HL-60/S4 treated with phorbol 12-myristate 13-acetate at 8.2 ng/mL for 4 days and 3 days (cell line): ENCODE measurements at regions not wholly inside any gene's neighbourhood (a gene's known extent, or its start where the extent isn't known, plus 50 kb on each side); places are given as distances from the start of the nearest gene placed in this dataset.

Source experiments
- in situ Hi-C: fragments of 300-500 bp; cut with MboI; formaldehyde crosslinking; loops from 2 replicates; pipeline ENCODE4 v1.15.0; 2022; ENCODE audit warnings: low sequenced_read_pairs

DNA sequence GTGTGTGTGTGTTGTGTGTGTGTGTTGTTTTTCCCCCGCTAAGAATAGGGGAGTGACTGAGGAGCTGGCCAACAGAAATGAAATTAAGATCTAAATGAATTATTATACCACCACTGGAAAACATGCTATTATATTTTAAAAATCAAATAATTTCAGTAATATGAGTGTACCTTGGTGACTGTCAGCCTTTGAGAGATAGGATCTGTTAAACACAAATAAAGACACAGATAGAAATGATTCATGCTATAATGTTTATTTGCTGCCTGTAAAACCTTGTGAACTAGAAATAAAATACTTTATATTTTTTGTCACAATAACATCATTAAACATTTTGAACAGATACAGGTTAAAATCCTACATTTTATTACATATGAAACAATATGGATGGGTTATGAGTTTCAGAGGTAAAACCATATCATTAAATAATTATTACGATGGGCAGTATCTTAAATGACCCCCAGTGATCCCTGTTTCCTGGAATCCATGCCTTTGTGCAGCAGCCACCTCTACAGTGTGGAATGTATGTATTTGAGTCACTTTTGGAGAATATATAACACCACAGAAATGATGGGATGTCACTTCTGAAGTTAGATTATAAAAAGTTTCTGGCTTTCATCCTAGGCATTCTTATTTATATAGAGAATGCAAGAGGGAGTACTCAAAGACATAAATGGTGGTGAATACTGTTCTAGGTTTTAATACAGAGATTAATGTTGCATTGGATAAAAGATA is 617.2 kb downstream of the CDH18 start:
- in situ Hi-C loops, result no loop called here

DNA sequence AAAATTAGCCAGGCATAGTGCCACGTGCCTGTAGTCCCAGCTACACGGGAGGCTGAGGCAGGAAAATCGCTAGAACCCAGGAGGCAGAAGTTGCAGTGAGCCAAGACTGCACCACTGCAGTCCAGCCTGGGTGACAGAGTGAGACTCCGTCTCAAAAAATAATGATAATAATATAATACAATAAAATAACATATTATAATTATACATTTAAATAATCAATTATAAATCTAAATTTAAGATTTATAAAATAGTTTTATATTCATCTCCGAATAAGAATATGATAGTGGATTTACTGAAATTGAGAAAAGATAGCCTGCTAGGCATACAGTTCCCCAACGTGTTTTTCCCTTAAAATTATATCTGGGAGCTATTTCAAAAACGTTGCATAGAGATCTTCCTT is 599.6 kb downstream of the CDH18 start:
- in situ Hi-C loops, result no loop called here

DNA sequence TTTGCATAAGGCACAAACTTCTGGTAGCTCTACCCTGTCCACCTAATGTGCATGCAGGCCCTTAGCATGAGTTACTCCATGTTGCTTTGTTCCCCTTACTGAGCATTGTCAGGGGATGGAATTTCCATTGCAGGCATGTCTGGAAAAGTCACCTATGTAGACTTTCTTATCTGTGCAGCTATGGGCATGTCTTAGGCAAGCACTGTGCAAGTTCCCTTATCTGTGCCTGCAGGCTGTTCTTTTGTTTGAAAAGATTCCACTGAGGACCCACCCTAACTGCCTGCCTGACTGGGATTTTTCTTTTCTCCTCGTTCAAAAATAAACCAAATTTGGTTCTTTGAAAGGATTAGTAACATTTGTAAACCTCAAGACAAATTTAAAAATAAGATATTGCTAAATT is 587.0 kb downstream of the CDH18 start:
- in situ Hi-C loops, result no loop called here

DNA sequence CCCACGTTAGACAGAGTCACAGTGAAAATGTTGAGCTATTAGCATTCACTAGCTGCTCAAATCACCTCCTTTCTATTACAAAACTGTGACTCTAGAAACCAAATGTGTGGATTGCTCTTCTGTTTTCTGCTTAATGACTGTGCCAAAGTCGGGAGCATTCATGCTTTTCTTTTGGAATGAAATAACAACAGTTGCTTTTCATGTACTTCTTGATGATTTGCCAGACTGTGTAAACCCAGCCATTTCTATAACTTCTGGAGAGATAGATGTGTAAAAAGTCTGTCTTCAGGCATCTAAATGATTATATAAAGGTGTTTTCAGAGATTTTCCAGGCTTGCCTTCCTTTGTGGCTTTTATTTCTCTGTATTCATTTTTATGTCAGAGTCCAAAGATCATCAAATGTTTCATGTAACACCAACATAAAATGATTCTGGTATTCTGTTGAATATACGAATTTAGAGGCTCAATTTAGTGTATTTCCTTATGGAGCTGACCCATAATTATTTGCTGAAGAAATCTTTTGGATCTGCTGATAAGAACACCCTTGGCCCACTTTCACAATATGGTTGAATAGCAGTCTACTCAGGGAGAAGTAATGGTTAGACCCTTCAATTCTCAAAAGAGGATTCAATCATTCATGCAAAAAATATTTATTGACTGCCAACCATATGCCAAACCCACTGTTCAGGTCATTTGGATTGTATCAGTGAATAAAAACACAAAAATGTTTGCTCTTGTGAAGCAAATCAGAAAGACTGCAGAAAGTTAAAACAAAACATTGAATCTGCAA is 581.2 kb downstream of the CDH18 start:
- in situ Hi-C loops, result no loop called here

DNA sequence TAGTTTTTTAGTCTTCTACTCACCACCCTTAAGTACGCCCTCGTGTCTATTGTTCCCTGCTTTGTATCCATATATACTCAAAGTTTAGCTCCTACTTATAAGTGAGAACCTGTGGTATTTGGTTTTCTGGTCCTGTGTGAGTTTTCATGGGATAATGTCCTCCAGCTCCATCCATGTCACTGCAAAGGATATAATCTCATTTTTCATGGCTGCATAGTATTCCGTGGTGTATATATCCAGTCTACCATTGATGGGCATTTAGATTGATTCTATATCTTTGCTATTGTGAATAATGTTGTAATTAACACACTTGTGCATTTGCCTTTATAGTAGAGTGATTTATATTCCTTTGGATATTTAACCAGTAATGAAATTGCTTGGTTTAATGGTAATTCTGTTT is 579.9 kb downstream of the CDH18 start:
- in situ Hi-C loops, result no loop called here

DNA sequence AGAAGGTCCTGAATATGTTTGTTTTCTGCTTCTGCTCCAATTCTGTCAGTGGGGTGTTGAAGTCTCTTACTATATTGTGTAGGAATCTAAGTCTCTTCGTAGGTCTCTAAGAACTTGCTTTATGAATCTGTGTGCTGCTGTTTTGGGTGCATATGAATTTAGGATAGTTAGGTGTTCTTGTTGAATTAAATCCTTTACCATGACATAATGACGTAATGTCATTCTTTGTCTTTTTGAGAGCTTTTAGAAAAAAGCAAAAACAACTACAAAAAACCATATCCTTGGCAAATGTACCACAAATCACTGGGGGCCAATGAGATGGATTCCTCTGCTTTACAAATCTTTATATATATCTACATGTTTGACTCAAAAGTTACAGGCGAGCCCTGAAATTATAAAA is 576.1 kb downstream of the CDH18 start:
- in situ Hi-C loops, result no loop called here
